ENCODE measurements at regions not wholly inside any gene's neighbourhood (a gene's known extent, or its start where the extent isn't known, plus 50 kb on each side); places are given as distances from the start of the nearest gene placed in this dataset.

- no peak for DNase-seq (ENCODE audit: low read depth)
- no peak for TF ChIP-seq CTCF (conservative IDR thresholded peaks at IDR 0.05; ENCODE audit: low read depth, low read length)
- no peak overlapping the region for H3K4me3 ChIP-seq (ENCODE audit: low read depth, low read length)
These were observed 54.9 kb upstream of the NEK7 start for GRCh38 chr1:198101716-198102453.

DNA sequence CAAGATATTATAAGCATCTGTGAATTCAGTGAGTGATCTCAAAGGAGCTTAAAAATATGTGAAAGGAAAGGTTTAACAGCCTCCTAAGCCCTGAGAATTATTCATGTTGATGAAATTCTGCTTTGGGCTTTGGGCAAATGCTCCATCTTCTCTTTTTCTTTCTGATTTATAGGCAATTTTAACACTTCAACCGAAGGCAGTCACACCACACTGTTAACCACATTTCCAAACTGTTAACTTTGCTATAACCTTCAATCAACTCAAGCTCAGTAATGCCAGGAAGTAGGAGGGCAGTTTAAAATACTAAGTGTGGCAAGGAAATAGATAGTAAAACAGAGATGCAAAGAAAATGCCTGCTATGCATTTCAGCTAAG is 54.4 kb upstream of the NEK7 start:
- no peak for DNase-seq (ENCODE audit: low read depth)
- H3K4me3 ChIP-seq (ENCODE audit: low read depth, low read length) = no peak overlapping the region
- TF ChIP-seq CTCF (conservative IDR thresholded peaks at IDR 0.05; ENCODE audit: low read depth, low read length) = no peak

DNA sequence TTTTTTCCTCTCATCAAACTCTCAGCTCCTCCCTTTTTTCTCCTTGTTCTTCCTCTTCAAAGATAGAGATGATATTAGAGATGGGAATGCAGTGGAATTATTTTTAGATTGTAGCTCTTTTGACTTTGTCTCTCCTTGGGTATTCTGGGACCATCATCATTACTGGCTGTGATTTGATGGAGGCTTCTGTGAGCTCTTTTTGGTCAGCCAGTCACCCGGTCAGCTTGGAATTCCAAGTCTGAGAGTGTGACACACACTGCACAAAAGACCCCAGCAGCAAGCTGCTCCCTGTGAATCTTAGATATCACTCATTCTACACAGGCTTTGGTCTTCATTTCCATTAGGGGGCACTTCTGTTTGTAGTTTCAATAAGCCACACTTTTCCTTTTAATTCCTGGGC is 51.6 kb upstream of the NEK7 start:
- H3K4me3 ChIP-seq (ENCODE audit: low read depth, low read length) = no peak overlapping the region
- no peak for DNase-seq (ENCODE audit: low read depth)
- no peak for TF ChIP-seq CTCF (conservative IDR thresholded peaks at IDR 0.05; ENCODE audit: low read depth, low read length)

GRCh38 chr1:198106011-198106410 is 50.8 kb upstream of the NEK7 start:
- no peak for DNase-seq (ENCODE audit: low read depth)
- no peak overlapping the region for H3K4me3 ChIP-seq (ENCODE audit: low read depth, low read length)
- TF ChIP-seq CTCF (conservative IDR thresholded peaks at IDR 0.05; ENCODE audit: low read depth, low read length) = no peak

Measured in epithelial cell of proximal tubule (primary cell).